GM21526 (cell line): ENCODE measurements at regions not wholly inside any gene's neighbourhood (a gene's known extent, or its start where the extent isn't known, plus 50 kb on each side); places are given as distances from the start of the nearest gene placed in this dataset.
"Not testable (repeated sequence)": the region's sequence is repeated elsewhere in the genome, so short reads cannot be mapped to it uniquely, and the experiment has no call there.

Experiments
- ATAC-seq: cut with Tn5 transposase; IDR thresholded peaks from one replicate; pipeline ENCODE4 v1.9.1; 2021; ENCODE audit warnings: moderate library complexity; ENCODE audit not compliant: unreplicated experiment, low FRiP score

DNA sequence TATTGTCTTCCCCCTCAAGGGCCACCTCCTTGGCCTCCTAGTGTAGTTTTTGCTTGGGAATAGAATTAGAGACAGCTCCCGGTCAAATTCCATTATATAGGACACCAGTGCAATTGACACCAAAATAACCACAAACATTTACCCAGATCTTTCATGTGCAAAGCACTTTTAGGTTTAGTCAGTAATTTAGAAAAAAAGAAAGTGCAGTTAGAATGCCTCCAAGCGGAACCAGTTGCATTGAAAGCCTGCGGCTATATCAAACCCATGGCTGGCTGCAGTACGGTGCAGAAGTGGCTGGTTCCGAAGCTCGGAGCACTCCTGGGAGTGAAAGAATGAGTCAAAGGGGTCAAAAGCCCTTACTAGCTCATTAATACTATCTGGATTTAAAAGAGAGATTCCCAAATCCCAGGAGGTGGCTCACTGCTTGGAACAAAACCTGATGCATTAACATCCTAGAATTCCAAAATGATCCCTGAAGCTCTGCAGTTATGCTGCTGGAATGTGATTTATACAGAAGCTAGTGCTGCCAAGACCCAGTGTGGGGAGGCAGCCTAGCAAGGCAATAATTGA lies 432.2 kb upstream of the KLHL29 start:
- ATAC-seq: no peak

- ATAC-seq: no peak
These were observed 427.5 kb upstream of the KLHL29 start for GRCh38 chr2:22957446-22957845.

DNA sequence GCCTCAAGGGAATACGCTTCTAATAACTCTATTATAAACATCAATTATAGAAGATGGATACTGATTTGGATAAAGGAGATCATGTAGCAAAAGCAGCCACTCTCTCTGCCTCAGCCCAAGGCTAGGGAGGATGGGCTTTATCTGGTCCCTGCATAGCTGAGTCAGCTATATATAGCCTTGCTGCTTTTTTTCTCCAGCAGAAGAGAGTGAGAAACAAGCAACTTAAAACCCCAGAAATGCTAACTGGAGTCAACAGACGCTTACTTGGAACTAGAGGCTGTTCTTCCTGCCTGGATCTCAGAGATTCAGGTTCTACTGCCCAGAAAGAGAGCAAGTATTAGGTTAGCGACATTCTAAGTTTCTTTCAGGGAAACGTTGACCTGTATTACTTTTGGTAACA lies 426.7 kb upstream of the KLHL29 start:
- no peak for ATAC-seq

- ATAC-seq: no peak
These were observed 417.2 kb upstream of the KLHL29 start for GRCh38 chr2:22967756-22968155.

GRCh38 chr2:22970284-22970975 lies 414.5 kb upstream of the KLHL29 start:
- ATAC-seq: no peak

DNA sequence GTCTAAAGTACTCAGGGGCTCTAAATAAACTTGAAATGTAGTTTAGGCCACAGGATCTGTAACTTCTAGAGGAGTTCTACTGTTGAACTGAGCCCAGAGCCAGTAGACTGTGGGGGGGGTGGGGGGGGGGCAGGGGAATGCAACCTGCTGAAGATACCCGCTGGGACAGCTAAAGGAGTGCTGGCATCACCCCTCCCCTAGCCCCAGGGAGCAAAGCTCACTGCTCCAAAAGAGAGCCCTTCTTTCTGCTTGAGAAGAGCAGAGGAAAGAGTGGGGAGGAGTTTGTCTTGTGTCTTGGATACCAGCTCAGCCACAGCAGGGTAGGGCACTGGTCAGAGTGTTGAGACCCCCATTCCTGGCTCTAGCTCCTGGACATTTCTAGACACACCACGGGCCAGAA lies 414.0 kb upstream of the KLHL29 start:
- ATAC-seq: no peak

DNA sequence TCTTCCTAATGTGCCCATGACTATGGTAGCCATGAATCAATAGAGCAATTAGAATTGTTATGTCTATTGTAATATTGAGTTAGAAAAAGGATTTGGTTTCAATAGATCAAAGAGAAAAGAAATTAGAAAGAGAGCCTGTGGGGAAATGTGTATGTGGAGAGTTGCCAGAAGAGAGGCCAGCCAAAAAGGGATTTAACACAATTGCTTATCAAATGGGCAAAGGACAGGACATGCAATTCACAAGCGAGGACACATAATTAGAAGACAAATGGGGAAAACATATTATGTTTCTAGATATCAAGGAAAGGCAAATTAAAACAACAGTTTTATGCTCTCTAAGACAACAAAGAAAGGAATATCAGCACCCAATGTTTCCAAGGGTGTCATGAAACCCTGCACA lies 403.2 kb upstream of the KLHL29 start:
- ATAC-seq: no peak

DNA sequence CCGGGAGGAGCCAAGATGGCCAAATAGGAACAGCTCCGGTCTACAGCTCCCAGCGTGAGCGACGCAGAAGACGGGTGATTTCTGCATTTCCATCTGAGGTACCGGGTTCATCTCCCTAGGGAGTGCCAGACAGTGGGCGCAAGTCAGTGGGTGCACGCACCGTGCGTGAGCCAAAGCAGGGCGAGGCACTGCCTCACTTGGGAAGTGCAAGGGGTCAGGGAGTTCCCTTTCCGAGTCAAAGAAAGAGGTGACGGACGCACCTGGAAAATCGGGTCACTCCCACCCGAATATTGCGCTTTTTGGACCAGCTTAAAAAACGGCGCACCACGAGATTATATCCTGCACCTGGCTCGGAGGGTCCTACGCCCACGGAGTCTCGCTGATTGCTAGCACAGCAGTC lies 400.8 kb upstream of the KLHL29 start:
- ATAC-seq: not testable (repeated sequence)

DNA sequence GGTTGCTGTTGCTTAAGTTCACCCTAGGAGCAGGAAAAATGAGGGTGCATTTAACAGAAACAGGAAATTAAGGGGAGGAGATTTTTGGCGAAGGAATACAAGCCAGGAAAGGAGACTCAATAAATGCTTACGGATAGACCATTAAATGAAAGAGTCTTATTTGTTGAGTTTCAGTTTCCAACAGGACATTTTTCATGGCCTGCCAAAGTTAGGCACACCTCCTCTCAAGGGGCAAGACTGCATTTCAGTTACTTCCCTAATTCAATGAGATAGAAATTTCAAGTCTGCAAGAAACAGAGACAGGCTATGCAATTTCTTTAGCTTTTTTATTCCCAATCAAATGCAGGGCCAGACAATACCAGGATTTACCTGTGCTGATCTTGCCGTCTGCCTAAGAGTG lies 394.7 kb upstream of the KLHL29 start:
- no peak for ATAC-seq

DNA sequence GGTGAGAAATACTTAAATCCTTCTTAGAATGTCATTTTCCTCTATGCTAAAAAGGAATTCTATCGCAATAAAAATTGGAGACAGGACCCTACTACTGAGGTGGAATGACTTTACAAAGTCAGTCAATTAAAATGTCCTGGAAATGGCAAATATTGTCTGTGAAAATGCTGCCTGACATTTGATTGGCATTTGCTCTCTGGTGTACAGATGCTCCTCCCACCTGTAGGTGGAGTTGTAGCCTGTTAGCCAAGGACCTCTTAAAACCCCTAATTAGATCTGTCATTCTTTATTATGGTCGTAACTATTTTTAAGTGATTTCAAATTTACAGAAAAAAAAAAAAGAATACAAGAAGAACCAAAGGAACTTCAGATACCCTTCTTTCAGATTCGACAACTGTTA lies 393.1 kb upstream of the KLHL29 start:
- no peak for ATAC-seq

GRCh38 chr2:22992441-22992840 lies 392.5 kb upstream of the KLHL29 start:
- ATAC-seq: no peak

GRCh38 chr2:22993250-22993649 lies 391.7 kb upstream of the KLHL29 start:
- ATAC-seq: no peak

- no peak for ATAC-seq
These were observed 389.4 kb upstream of the KLHL29 start for GRCh38 chr2:22995576-22995975.

GRCh38 chr2:22996911-22997310 lies 388.1 kb upstream of the KLHL29 start:
- no peak for ATAC-seq

DNA sequence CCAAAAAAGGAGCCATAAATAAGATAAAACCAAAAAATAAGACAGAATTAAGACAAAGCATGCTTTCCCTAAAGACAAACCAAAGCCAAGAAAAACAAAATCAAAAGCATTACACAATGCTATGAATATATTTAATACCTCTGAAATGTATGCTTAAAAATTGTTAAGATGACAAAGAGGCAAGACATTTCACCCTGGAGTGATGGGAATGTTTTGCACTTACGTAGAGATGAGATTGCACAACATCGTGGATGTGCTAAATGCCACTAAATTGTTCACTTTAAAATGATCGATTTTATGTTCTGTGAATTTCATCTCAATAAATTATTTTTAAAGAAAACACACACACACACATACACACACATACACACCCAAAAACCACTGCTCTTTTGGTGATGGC lies 386.6 kb upstream of the KLHL29 start:
- ATAC-seq: no peak

DNA sequence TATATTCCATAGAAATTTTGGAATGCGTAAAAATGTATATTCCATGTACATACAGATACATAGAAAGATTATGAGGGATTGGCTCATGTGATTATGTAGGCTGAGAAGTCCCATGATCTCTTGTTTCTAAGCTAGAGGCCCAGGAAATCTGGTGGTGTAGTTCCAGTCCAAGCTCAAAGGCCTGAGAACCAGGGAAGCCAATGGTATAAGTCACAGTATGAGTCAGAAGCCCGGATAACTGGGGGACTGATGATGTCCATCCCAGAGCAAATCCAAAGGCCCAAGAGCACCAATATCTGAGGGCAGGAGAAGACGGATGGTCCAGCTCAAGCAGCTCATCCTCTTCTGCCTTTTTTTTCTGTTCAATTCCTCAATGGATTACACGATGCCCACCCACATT lies 385.0 kb upstream of the KLHL29 start:
- ATAC-seq: no peak

DNA sequence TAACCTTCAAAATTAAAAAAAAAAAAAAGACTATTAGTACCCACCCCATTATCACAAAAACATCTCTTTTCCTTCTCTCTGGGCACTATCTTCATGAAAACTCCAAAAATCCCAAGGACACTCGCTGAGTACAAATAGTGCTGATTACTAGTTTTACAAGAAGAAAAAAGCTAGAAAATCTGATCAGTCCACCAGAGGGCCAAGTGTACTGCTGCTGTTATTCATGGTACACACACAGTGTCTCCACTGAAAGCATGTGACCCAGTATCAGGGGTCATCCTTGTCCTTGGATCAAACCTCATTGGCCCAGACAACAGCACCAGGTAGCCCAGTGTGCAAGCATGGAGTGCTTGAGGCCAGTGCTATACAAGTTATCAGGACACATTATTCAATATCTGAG lies 382.7 kb upstream of the KLHL29 start:
- no peak for ATAC-seq

- no peak for ATAC-seq
These were observed 379.5 kb upstream of the KLHL29 start for GRCh38 chr2:23005469-23005868.

- ATAC-seq: no peak
These were observed 377.2 kb upstream of the KLHL29 start for GRCh38 chr2:23007631-23008235.

DNA sequence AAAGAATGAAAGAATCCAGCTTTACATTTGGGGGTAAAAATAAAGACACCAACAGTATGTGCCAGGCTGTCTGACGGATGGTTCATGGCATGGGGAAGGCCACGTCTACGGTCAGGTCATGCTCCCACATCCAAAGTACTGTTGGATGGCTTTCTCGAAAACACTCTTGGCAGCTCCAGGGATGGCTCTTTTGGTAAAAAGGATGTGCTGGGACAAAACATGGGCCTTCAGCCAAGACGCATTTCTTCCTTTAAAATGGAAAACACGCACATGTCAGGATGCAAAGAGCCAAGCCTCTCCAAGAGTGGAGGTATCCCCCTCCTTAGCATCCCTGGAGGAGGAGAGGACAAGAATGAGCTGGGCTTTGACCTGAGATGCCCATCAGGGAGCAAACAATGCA lies 376.5 kb upstream of the KLHL29 start:
- ATAC-seq: no peak

DNA sequence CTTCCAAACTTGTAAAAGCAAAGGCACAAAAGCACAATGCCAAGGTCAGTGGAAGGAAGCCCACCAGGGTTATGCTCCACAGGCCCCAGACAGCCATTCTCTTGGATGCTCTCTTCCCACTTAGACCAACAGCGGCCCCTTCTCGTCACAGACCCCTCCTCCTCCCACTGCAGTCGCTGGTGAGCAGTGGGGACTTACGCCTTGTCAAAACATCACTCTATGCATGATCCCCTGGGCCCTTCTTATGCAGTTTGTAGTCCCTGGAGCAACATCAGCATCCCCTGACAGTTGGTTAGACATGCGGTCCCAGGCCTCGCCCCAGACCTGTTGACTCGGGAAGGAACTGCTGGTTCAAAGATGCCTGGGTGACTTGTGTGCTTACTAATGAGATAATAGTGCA lies 376.0 kb upstream of the KLHL29 start:
- no peak for ATAC-seq

- ATAC-seq: no peak
These were observed 375.3 kb upstream of the KLHL29 start for GRCh38 chr2:23009545-23010149.
